HG03097 (cell line): ENCODE measurements at regions not wholly inside any gene's neighbourhood (a gene's known extent, or its start where the extent isn't known, plus 50 kb on each side); places are given as distances from the start of the nearest gene placed in this dataset.
"Not testable (repeated sequence)": the region's sequence is repeated elsewhere in the genome, so short reads cannot be mapped to it uniquely, and the experiment has no call there.

Experiments used
- ATAC-seq: cut with Tn5 transposase; IDR thresholded peaks from one replicate; pipeline ENCODE4 v1.9.1; 2021; ENCODE audit not compliant: unreplicated experiment, low FRiP score

DNA sequence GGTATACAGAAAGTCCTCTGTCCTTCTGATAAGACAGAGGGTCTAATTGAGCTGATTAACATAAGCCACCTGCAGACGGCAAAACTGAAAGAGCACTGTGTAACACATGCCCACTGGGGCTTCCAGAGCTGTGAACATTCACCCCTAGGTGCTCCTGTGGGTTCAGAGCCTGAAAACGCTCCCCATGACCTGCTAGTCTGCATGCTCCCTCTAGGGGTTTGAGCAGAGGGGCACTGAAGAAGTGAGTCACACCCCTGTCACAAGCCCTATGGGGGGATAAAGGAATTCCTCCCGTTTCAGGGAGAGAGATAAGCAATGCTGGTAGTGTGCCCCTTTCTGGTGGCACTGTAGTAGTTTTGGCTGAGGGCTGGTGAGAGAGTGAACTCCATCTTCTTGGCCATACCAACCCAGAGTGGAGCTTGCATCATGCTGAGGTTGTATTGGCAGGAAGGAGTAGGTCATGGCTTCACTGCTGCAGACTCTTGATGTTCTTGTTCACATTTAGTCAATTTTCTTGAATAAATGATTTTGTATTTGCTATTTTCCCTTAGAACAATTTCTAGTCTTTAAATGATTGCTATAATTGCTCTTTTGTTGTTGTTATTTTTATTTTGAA lies 637.5 kb upstream of the MAN1A1 start:
- no peak for ATAC-seq

DNA sequence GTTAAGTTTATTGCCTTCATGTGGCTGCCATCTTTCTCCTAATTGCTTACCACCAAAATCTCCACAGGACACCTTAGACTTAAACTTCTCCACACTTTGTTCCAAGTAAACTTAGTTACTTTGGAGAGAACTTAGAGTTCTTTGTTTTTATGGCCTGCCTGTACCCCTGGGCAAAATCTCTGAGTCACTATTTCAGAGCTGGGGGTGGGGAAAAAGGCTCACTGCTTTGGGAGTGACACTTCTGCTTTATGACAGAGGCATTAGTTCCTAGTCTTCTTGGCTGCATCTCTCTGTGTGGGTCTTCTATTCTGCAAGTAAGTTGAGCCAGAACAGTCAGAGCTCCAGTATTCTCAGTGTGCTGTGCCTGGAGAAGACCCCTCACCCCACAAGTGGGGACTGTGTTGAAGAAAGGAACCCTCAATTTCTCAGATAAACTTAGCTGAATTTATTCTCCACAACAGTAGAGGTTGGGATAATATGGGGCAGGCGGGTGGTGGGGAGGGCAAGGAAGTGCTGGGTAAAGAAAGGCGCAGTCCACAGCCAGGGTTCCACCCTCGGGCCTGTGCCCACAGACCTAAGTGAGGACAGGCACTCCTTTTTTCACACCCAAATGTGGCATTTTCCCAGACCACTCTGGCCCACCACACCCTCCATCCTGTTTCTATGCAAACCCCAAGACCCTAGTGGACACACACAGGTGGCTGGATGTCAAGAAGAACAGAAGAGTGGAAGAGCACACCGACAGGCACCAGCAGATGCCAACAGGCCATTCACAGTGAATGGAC lies 636.6 kb upstream of the MAN1A1 start:
- no peak for ATAC-seq

DNA sequence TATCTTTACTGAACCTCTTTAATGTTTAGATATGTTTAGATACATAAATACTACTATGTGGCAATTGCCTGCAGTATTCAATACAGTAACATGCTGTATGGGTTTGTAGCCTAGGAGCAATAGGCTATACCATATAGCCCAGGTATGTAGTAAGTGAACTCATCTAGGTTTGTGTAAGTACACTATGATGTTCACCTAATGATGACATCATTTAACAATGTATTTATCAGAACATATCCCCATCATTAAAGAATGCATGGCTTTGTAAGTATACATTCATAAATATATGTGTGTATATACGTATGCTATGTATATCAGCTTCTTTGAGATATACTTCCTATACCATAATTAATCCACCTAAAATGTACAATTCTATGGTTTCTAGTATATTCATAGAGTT lies 631.2 kb upstream of the MAN1A1 start:
- no peak for ATAC-seq

DNA sequence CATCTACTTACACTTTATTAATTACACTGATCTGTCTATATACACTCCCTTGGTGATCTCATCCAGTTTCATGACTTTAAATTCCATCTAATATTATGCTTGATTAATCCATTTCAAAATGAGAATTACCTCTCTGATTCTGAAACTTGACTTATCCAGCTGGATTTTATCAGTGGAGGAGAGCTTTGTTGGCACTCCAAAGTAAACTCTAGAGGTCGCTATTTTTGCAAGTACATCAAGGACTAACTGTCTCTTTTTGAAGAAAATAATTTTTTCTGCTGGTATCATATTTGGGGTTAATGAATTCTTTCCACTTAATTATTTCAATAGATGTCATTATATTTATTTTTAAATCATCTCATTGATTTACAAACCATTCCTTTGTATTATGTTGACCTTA lies 630.3 kb upstream of the MAN1A1 start:
- no peak for ATAC-seq

DNA sequence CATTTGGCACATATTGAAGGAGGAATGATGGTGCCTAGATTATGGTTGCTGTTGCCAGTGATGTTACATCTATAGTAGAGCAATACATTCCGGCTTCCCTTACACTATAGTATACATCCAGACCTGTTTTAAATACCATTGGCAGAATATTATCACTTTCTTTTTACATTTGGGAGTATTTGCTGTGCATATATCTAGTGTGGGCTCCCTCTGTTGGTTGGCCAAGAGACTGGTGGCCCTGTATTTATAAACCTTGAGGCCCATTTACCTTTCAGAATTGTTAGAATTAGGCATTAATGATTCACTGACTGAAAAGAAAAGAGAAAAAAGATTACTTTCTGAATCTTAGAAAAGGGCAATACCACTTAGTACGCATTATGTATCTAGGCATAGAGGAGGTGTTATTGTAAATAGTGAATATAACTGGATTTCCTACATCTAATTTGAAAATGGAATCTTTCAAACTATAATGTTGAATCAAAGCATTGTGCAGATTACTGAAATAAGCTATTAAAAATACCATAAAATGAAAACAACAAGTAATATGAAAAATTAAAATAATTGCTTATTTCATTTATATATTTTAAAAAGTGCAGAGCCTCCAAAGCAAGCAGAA lies 628.8 kb upstream of the MAN1A1 start:
- ATAC-seq: peak; percentile 67

DNA sequence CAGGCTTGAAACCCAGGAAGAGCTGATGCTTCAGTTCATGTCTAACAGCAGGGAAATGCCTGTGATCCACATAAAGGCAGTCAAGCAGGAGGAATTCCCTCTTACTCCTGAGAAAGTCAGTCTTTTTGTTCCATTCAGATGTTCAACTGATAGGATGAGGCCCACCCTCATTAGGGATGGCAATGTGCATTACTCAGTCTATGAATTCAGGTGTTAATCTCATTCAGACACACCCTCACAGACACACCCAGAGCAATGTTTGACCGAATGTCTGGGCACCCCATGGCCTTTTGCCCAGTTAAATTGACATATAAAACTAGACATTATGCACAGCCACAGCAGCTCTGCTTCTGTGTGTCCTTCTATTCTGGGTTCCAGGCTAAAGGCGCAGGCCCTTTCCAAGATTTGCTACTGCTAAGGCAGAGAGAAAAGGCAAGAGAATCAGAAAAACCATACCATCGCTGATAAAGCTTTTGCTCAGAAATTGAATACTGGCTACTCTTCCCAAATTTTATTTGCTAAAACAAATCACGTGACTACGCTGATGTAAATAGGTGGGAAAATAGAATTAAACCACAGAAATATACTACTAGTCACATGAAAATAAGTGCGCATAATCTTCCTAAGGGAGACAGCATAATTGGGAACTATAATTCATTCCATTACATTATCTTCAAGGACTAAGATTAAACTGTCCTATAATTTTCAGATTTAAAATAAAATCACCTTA lies 625.0 kb upstream of the MAN1A1 start:
- ATAC-seq: no peak

DNA sequence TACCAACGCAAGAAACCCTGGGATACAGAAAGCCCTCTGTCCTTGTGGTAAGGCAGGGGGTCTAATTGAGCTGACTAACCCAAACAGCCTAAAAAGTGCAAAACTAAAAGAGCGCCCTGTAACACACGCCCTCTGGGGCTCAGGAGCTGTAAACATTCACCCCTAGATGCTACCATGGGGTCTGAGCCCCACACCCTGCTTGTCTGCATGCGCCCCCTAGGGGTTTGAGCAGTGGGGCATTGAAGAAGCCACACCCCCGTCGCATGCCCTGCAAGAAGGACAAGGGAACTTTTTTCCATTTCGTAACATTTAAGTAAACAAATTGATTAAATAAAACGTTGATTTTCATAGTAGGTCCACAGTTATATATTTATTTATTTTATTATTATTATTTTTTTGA lies 616.9 kb upstream of the MAN1A1 start:
- no peak for ATAC-seq

DNA sequence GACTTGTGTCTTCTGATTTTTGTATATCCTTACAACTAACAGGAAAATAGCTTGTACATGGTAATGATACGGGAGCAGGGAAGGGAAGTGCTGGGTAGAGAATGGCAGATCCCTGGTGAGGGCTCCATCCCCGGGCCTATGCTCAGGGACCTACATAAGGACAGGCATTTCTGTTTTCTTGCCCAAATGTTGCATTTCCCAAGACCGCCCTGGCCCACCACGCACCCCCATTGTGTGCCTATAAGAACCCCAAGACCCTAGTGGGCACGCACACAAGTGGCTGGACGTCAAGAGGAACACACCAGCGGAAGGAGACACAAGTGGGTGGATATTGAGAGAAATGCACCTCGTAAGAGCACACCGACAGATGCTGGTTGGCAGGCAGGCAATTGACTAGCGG lies 616.3 kb upstream of the MAN1A1 start:
- no peak for ATAC-seq

DNA sequence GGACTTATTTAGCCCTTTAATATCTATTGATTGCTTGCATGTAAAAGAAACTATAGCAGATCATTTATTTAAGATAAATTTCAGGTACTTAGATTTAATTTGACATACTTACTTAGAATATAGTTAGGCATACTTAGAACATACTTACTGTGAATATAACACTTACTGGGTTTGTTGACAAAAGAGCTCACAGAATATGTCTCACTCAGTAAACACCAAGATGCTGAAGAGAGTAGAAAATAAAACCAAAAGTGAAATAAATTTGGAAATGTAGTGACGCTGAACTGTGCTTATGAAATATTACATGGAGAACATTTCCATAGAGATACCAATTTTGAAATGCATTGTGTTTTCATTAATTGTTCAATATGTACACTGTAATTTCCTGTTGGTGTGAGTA lies 615.4 kb upstream of the MAN1A1 start:
- no peak for ATAC-seq

DNA sequence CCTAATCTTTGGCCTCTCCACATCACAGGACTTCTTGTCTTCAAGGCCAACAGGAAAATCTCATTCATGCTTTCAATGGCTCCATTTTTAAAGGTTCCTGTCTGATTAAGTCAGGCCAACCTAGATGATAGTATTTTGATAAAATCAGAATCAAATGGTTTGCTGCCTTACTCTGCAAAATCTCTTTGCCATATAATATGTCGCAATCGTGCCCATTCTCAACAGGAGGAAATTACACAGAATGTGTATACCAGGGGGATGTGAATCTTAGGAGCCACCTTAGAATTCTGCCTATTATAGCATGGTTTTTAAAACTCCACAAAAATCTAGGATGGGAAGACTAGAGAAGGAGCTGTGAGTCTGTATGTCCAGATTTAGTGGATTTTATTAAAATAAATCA lies 612.9 kb upstream of the MAN1A1 start:
- ATAC-seq: no peak

DNA sequence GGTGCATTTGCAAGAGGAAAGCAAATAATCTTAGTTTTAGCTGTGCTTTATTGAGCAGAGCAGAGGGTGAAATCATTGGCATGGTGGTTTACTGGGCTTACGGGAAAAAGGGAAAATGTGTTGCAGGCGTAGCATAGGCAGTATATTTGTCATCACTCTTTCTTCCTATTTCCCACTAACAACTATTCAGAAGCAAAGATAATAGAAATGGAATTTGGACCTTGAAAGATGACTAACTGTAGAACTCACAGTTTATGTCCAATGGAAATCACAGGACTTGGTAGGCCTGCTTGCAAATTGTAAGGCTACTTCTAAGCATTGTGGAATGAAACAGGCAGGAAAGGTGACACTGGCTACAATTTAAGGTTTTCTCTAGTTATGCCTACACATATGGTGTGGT lies 611.9 kb upstream of the MAN1A1 start:
- no peak for ATAC-seq

DNA sequence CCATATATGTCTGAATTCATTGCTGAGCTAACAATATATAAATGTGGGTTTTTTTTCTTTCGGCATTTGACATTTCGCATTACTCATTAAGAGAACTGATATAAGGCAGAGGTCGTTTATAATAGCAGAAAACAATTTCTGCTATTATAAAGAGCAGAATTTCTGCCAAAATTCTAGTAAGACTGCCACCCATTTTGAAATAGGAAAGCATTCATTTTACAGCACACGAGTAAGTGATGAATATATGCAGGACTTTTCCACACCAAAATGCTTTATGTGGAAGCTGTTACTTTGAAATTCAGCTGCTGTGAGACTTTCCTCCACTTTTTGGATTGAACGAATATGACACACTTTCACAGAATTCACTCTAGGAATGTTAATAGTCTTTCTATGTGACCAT lies 610.9 kb upstream of the MAN1A1 start:
- no peak for ATAC-seq

DNA sequence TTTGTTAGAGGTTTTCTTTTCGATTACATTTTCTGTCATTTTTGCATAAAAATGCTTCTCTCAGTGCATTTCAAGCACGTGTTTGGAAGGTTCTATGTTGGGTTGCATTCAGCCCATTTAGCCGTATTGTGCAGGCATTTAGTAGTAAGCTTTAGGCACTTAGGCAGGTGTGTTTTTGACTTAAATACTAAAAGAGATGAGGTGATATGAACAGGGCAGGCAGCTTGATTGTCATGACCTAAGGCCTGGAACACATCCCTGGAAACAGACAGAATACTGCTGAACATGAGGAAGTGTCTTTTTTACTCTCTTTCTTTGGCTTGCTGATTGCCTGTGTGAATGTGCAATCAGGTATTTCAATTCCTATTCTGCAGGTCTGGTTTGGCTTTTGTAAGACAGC lies 610.5 kb upstream of the MAN1A1 start:
- ATAC-seq: no peak

DNA sequence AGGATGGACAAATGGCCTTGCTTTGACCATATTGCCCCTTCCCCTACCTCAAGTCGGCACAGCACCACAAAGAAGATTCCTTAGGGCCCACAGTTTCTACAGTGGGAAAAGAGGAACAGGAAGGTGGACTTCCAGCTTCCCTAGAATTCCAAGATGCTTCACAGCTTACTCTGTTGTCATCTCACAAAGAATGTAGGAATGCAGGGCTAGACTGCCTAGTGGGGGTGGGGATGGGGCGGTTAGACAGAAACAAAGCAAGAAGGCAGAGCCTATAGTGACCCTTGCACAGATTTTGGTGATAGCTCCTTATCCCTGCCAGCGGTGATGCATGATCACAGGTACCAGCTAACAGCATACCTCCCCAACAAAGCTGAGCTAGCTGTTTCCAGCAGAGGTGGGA lies 607.6 kb upstream of the MAN1A1 start:
- no peak for ATAC-seq

DNA sequence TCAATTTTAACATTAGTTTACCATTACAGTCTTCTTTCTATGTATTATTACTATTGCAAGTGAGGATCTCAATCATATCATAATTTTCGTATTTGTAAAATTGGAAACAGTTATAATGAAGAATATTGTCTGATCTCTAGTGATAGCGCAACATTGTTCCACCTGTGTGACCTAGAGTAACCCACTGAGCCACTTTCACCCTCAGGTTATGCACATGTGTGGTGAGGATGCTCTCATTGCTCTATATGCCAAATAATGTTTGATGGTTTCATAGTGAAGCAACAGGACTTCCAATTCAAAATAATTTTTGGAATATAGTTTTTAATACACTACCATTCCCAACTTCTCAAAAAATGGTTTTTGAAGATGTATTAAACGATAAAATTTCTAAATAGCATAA lies 603.1 kb upstream of the MAN1A1 start:
- ATAC-seq: no peak

DNA sequence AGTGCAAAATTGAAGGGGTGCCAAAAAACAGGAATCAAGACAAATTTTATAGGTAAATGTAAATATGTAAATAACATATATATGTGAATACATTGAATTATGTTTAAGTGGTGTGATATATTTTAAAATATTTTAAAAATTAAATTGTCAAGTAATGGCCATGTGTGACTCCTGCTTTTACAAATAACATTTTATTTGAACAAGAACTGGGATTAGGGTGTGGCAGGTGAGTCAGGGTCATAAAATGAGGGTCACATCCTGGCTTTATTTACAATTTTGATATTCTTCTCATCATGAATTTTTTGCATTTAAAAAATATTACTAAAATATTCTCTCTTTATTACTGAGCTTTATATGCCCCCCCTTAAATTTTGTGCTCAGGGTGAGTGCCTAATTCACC lies 601.1 kb upstream of the MAN1A1 start:
- ATAC-seq: no peak

DNA sequence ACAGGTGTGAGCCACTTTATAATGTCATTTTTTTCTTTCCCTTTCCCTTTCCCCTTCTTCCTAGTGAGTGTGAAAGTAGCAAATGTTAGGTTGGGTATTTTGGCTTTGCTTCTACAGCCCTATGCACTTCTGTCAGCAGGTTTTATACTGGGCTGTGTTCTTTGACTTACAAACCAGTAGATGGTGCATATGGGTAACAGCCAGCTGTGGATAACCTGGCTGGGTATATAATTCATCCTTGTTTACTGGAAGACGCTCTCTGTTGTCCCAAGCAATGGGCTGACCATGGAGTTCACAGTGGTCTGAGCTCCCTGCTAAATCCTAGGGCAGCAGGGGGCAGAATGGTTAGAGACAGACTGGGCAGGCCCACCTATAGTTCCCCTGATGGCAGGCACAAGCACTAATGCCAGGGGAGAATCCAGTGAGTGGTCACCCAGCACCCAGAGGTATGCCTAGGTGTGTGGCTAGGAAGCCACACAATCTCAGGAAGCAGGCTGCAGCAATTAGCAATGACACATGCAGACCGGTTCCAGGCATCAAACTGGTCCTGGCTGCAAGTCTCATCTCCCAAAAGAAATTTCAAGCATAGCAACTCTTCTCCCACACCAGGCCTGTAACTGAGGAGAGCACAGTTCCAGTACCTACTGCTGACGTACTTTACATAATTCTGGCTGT lies 592.7 kb upstream of the MAN1A1 start:
- ATAC-seq: no peak

DNA sequence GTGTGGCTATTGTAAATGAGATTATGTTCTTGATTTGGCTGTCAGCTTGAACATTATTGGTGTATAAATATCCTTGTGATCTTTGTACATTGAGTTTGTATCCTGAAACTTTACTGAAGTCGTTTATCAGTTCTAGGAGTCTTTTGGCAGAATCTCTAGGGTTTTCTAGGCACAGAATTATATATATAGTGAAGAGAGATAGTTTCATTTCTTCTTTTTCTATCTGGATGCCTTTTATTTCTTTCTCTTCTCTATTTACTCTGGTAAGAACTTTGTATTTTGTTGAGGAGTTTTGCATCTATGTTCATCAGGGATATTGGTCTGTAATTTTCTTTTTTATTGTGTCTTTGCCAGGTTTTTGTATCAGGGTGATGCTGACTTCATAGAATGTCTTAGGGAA lies 589.2 kb upstream of the MAN1A1 start:
- ATAC-seq: no peak

DNA sequence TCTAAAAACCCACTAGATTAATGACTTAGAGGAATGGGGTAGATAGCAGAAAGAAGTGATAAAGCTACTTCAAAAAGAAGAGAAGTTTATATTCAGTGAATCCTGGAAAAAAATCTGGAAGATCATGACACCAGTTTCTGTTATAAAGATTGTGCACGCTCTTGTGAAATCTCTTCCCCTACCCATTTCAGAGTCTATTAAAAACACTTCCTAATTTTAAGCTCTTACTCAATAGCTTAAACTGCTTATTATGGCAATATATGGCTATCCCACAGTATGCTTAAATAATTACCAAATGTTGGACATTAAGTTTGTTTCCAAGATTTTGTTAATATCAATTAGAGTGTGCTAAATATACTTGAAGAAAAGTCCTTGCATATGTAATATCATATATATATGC lies 585.3 kb upstream of the MAN1A1 start:
- ATAC-seq: no peak

DNA sequence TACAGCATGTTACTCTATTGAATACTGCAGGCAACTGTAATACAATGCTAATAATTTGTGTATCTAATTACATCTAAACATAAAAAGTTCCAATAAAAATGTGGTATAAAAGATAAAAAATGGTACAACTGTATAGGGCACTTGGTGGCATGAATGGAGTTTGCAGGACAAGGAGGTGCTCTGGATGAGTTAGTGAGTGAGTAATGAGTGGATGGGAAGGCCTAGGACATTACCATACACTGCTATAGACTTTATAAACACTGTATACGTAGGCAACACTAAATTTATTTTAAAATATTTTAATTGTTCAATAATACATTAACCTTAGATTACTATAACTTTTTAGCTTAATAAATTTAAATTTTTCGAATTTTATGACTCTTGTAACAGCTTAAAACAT lies 579.6 kb upstream of the MAN1A1 start:
- no peak for ATAC-seq

DNA sequence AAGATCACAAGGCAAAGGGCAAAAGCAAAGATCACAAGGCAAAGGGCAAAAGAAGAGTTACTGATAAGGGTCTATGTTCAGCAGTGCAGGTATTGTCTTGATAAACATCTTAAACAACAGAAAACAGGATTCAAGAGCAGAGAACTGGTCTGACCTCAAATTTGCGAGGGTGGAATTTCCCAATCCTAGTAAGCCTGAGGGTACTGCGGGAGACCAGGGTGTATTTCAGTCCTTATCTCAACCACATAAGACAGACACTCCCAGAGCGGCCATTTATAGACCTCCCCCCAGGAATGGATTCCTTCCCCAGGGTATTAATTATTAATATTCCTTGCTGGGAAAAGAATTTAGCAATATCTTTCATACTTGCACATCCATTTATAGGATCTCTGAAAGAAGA lies 575.3 kb upstream of the MAN1A1 start:
- not testable (repeated sequence) for ATAC-seq
